B cell (primary cell): ENCODE measurements at regions not wholly inside any gene's neighbourhood (a gene's known extent, or its start where the extent isn't known, plus 50 kb on each side); places are given as distances from the start of the nearest gene placed in this dataset.

ENCODE experiments used
- ATAC-seq: fragments of 200-7000 bp; cut with Tn5 transposase; one replicate; pipeline ENCODE4 v1.10.0; 2021; ENCODE audit warnings: low read depth, mild to moderate bottlenecking, moderate number of reproducible peaks, moderate library complexity
- CTCF ChIA-PET: fragments of 350-600 bp; sonication (Branson Sonifier 250); formaldehyde crosslinking; loops from one replicate; lab custom pipeline; 2021; ENCODE audit warnings: antibody characterized with exemption, inconsistent platforms; lab: Charles Lee
- POLR2A ChIA-PET: fragments of 350-600 bp; sonication (Branson Sonifier 250); formaldehyde crosslinking; loops from one replicate; lab custom pipeline; 2021; ENCODE audit warnings: antibody characterized with exemption; lab: Charles Lee
- DNase-seq: peaks from one replicate; pipeline ENCODE4 v3.0.0; 2013
- H2AFZ ChIP-seq: 2 replicates; pipeline ENCODE4 v1.6.1; 2012; ENCODE audit warnings: mild to moderate bottlenecking, low read depth, low read length; ENCODE audit not compliant: insufficient read depth, poor library complexity, severe bottlenecking
- H3K27ac ChIP-seq, 2 donors: 1 replicate in 1 of 2; 2 replicates in 1 of 2; pipeline ENCODE4 v1.5.1; 2012 to 2013; ENCODE audit warnings: low read length in 2 of 2, mild to moderate bottlenecking in 2 of 2, moderate library complexity in 1 of 2
- H3K27me3 ChIP-seq, 4 experiments: fragments of 200-600 bp in 1 of 4; sonication (generic) in 1 of 4; replicated peaks in 1 of 4; 1 replicate in 2 of 4; 2 replicates in 2 of 4; pipeline versions ENCODE4 v1.6.1 to v1.7.0; 2013 to 2016; ENCODE audit warnings: low read length in 3 of 4, mild to moderate bottlenecking in 2 of 4, mixed read lengths in 1 of 4, moderate library complexity in 1 of 4; ENCODE audit not compliant: insufficient read depth in 4 of 4, control insufficient read depth in 3 of 4; ENCODE audit errors: control extremely low read depth in 1 of 4
- H3K36me3 ChIP-seq, 2 experiments: replicated peaks in 1 of 2; 1 replicate in 1 of 2; 2 replicates in 1 of 2; pipeline versions ENCODE4 v1.6.1 to v1.7.1; 2013; ENCODE audit warnings: low read length in 1 of 2; ENCODE audit not compliant: insufficient read depth in 2 of 2, control insufficient read depth in 1 of 2; ENCODE audit errors: control extremely low read depth in 1 of 2, extremely low read depth in 1 of 2
- H3K4me1 ChIP-seq, 2 donors: fragments of 200-600 bp in 1 of 2; sonication (generic) in 1 of 2; 1 replicate in 1 of 2; 2 replicates in 1 of 2; pipeline versions ENCODE4 v1.5.1 to v1.6.1; 2013 to 2017; ENCODE audit warnings: low read length in 2 of 2; ENCODE audit not compliant: control insufficient read depth in 2 of 2, insufficient read depth in 2 of 2
- H3K4me2 ChIP-seq: replicated peaks from 2 replicates; pipeline ENCODE3; 2012; ENCODE audit warnings: mild to moderate bottlenecking, low read depth, low read length; ENCODE audit not compliant: poor library complexity, severe bottlenecking
- H3K4me3 ChIP-seq, 5 experiments: fragments of 200-600 bp in 1 of 5; sonication (generic) in 1 of 5; 1 replicate in 3 of 5; 2 replicates in 2 of 5; pipeline versions ENCODE4 v1.5.1 to v1.7.0; 2011 to 2016; ENCODE audit warnings: low read length in 4 of 5, mild to moderate bottlenecking in 4 of 5, low read depth in 2 of 5, control low read depth in 1 of 5, moderate library complexity in 1 of 5; ENCODE audit not compliant: insufficient read depth in 1 of 5; ENCODE audit errors: control extremely low read depth in 1 of 5, extremely low read depth in 1 of 5
- H3K79me2 ChIP-seq: fragments of 200-600 bp; sonication (generic); one replicate; pipeline ENCODE4 v1.6.0; 2016; ENCODE audit warnings: low read length; ENCODE audit not compliant: control insufficient read depth, insufficient read depth
- H3K9ac ChIP-seq: fragments of 200-600 bp; sonication (generic); 2 replicates; pipeline ENCODE4 v1.6.1; 2017; ENCODE audit warnings: mild to moderate bottlenecking, low read length, moderate library complexity
- H3K9me3 ChIP-seq, 3 donors: one replicate each; pipeline versions ENCODE4 v1.6.1 to v1.7.1; 2013; ENCODE audit warnings: low read length in 2 of 3; ENCODE audit not compliant: control insufficient read depth in 2 of 3, insufficient read depth in 1 of 3; ENCODE audit errors: control extremely low read depth in 1 of 3
- H4K20me1 ChIP-seq: 2 replicates; pipeline ENCODE4 v1.6.0; 2012; ENCODE audit warnings: mild to moderate bottlenecking, low read length; ENCODE audit not compliant: insufficient read depth, control insufficient read depth, poor library complexity, severe bottlenecking
- H3K27ac Mint-ChIP-seq: one replicate; pipeline ENCODE4 v1.8.0; 2021; ENCODE audit warnings: mixed read lengths
- H3K27me3 Mint-ChIP-seq: one replicate; pipeline ENCODE4 v1.8.0; 2021; ENCODE audit warnings: mixed read lengths
- H3K4me1 Mint-ChIP-seq: one replicate; pipeline ENCODE4 v1.8.0; 2021; ENCODE audit warnings: mixed read lengths
- H3K4me3 Mint-ChIP-seq: one replicate; pipeline ENCODE4 v1.8.0; 2021; ENCODE audit warnings: mixed read lengths
- H3K9me3 Mint-ChIP-seq: one replicate; pipeline ENCODE4 v1.8.0; 2022; ENCODE audit warnings: mixed read lengths; ENCODE audit not compliant: insufficient read depth
- EZH2 ChIP-seq: IDR thresholded peaks from 2 replicates; pipeline ENCODE4 v1.6.1; 2012; ENCODE audit warnings: borderline replicate concordance, low read depth, mild to moderate bottlenecking, moderate library complexity, low read length; ENCODE audit not compliant: insufficient read depth, poor library complexity, severe bottlenecking
- WGBS: methylation state at CpG from one replicate; pipeline ENCODE4 v1.1.5; 2013; ENCODE audit warnings: missing lambda C conversion rate; ENCODE audit not compliant: insufficient coverage; 5-methylcytosine and 5-hydroxymethylcytosine counted together
- intact Hi-C: fragments of 100-400 bp; cut with micrococcal nuclease; formaldehyde crosslinking; loops from one replicate; pipeline ENCODE4 v1.10.0; 2022
- TF ChIP-seq, protein P1 (sequence below): fragments of 200-600 bp; IDR thresholded peaks from one replicate; pipeline ENCODE4 v1.8.0; 2022; ENCODE audit warnings: antibody characterized with exemption, mild to moderate bottlenecking

DNA sequence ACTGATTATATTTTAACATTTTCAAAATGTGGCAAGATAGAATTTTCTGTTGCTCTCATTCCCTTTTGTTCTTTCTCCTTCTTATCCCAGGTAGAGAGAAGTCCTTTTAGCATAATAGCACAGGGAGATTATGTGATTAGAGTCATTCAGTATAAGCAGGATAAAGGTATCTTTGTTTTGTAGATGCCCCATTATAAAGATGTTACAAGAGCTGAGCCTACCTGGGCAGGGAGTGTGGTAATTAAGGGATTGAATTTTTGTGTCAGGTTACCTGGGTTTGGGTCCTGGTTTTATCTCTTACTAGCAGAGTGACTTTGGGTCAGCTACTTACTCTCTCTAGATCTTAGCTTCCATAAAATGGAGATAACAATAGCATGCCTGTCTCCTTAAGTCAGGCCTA lies 536.5 kb downstream of the TMEM135 start:
- no peaks in the 10 kb centered on the region for H3K9me3 ChIP-seq

DNA sequence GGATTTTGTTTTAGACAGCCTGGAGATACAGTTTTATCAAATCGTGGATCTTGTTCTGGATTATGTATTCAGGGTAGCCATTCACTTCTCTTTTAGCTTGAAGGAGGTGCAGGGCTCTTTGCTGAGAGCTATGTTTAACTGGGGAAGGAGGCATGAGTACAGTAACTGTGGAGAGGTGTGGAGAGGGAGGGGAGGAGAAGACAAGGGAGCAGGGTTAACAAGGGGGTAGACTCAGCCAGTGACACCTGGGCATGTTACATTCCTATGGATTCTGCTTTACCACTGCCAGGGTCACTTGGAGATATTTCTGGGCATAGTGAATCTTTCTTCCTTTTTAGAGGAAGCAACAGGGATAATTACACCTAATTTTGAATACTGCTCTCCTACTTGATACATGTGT lies 536.0 kb downstream of the TMEM135 start:
- WGBS, result 67% methylated on average over 1 of the region's 1 CpG
- intact Hi-C loops, result no loop called here

More for the DNA sequence above, 536.5 kb downstream of the TMEM135 start:
- no peaks in the 10 kb centered on the region for H3K27me3 ChIP-seq
- no peaks in the 10 kb centered on the region for H3K36me3 ChIP-seq
- H4K20me1 ChIP-seq, result no peaks in the 10 kb centered on the region
- H3K79me2 ChIP-seq, result no peaks in the 10 kb centered on the region
- CTCF ChIA-PET, result no interaction called here
- Mint-ChIP-seq H3K27me3 (no peaks in the 10 kb centered on the region), H3K4me3 (no peak overlapping the region), H3K9me3 (no peaks in the 10 kb centered on the region), H3K4me1 (no peaks in the 10 kb centered on the region), H3K27ac (no peak overlapping the region)
- no peak overlapping the region for H2AFZ ChIP-seq
- H3K9ac ChIP-seq, result no peak overlapping the region
- POLR2A ChIA-PET, result no interaction called here
- H3K4me2 ChIP-seq, result no peak overlapping the region
- intact Hi-C loops, result no loop called here
- H3K4me3 ChIP-seq, result no peak overlapping the region
- DNase-seq, result no peak
- ATAC-seq, result no peak
- no peaks in the 10 kb centered on the region for H3K4me1 ChIP-seq
- TF ChIP-seq, protein P1, sequence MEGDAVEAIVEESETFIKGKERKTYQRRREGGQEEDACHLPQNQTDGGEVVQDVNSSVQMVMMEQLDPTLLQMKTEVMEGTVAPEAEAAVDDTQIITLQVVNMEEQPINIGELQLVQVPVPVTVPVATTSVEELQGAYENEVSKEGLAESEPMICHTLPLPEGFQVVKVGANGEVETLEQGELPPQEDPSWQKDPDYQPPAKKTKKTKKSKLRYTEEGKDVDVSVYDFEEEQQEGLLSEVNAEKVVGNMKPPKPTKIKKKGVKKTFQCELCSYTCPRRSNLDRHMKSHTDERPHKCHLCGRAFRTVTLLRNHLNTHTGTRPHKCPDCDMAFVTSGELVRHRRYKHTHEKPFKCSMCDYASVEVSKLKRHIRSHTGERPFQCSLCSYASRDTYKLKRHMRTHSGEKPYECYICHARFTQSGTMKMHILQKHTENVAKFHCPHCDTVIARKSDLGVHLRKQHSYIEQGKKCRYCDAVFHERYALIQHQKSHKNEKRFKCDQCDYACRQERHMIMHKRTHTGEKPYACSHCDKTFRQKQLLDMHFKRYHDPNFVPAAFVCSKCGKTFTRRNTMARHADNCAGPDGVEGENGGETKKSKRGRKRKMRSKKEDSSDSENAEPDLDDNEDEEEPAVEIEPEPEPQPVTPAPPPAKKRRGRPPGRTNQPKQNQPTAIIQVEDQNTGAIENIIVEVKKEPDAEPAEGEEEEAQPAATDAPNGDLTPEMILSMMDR, result no peak
- H3K27ac ChIP-seq, result no peak overlapping the region

More for the DNA sequence above, 536.0 kb downstream of the TMEM135 start:
- no peaks in the 10 kb centered on the region for H3K27me3 Mint-ChIP-seq
- Histone ChIP-seq H4K20me1 (no peaks in the 10 kb centered on the region), H3K9ac (no peak overlapping the region), H3K36me3 (no peaks in the 10 kb centered on the region), H3K4me2 (no peak overlapping the region), H3K27ac (no peak overlapping the region), H3K27me3 (no peaks in the 10 kb centered on the region), H3K9me3 (no peaks in the 10 kb centered on the region), H3K4me1 (no peaks in the 10 kb centered on the region), H3K79me2 (no peaks in the 10 kb centered on the region), H3K4me3 (no peak overlapping the region), H2AFZ (no peak overlapping the region)
- DNase-seq, result no peak
- no peak overlapping the region for H3K27ac Mint-ChIP-seq
- H3K4me3 Mint-ChIP-seq, result no peak overlapping the region
- TF ChIP-seq, protein P1, result no peak
- TF ChIP-seq EZH2, result no peak
- no peaks in the 10 kb centered on the region for H3K4me1 Mint-ChIP-seq
- ChIA-PET CTCF (no interaction called here), POLR2A (no interaction called here)
- no peaks in the 10 kb centered on the region for H3K9me3 Mint-ChIP-seq
- ATAC-seq, result no peak
